Renal cortical epithelial cell (primary cell): ENCODE measurements at regions not wholly inside any gene's neighbourhood (a gene's known extent, or its start where the extent isn't known, plus 50 kb on each side); places are given as distances from the start of the nearest gene placed in this dataset.
"Not testable (repeated sequence)": the region's sequence is repeated elsewhere in the genome, so short reads cannot be mapped to it uniquely, and the experiment has no call there.

Source experiments
- DNase-seq: peaks from one replicate; pipeline ENCODE4 v3.0.0-alpha.2; 2011; ENCODE audit warnings: low read depth

DNA sequence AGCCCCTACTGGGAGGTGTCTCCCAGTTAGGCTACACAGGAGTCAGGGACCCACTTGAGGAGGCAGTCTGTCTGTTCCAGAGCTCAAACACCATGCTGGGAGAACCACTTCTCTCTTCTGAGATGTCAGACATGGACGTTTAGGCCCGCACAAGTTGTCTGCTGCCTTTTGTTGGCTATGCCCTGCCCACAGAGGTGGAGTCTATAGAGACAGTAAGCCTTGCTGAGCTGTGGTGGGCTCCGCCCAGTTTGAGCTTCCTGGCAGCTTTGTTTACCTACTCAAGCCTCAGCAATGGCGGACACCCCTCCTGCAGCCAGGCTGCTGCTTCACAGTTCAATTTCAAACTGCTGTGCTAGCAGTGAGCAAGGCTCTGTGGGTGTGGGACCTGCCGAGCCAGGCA lies 88.6 kb upstream of the HAND2 start:
- DNase-seq: not testable (repeated sequence)

DNA sequence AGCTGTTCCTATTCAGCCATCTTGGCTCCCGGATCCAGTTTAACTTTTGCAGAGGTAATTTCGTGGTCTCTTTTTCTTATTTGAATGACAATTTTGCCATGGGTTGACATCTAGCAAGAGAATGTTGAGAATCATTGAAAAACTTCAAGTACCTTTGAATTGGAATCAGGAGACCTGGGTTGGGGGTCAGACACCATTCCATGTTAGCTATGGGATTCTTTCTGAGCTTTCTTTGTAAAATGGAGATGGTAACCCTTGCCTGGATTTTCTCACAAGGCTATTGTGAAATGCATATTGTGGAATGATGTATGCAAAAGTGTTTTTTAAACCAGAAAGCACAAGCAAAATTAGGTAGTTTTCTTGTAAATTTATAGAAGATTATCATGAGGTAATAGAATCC lies 79.1 kb upstream of the HAND2 start:
- no peak for DNase-seq

- DNase-seq: not testable (repeated sequence)
Observed at GRCh38 chr4:173608632-173609031, 78.6 kb upstream of the HAND2 start.

DNA sequence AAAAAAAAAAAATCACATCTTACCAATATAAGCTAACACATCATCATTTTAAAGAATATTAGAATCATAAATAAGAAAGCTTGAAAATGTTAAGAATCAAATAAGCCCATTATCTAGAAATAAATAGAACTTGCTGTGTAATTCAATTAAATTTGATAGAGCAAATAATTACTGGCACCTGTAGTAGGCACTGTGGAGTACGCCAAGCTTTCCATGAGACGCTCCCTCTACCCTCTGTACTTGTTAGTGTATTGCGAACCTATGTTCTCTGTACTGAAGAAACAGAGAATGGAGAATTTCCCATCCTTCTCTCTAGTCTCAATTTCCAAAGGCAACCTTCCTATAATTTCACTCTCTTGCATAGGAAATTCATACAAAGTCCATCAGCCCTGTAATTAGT lies 61.7 kb upstream of the HAND2 start:
- no peak for DNase-seq

GRCh38 chr4:173590697-173591096 lies 60.7 kb upstream of the HAND2 start:
- DNase-seq: no peak

GRCh38 chr4:173585876-173586572 lies 56.0 kb upstream of the HAND2 start:
- DNase-seq: no peak

- DNase-seq: no peak
Observed at GRCh38 chr4:173584506-173584905, 54.5 kb upstream of the HAND2 start.
